SK-N-SH (cell line): ENCODE measurements at regions not wholly inside any gene's neighbourhood (a gene's known extent, or its start where the extent isn't known, plus 50 kb on each side); places are given as distances from the start of the nearest gene placed in this dataset.

Experiments used
- CTCF ChIA-PET: fragments of 300-600, 350-600 bp; formaldehyde crosslinking; extraction: SDS; loops from one replicate; lab custom pipeline; 2021; lab: Yijun Ruan, JAX
- POLR2A ChIA-PET: fragments of 350-600 bp; sonication (Branson Sonifier 250); formaldehyde crosslinking; extraction: SDS; loops from one replicate; lab custom pipeline; 2020; ENCODE audit warnings: antibody characterized with exemption, inconsistent platforms; lab: Yijun Ruan, JAX
- DNase-seq: peaks from one replicate; pipeline ENCODE4 v3.0.0; 2012
- H2AFZ ChIP-seq: fragments of 200-600 bp; sonication (generic); 2 replicates; pipeline ENCODE4 v1.8.1; 2016; ENCODE audit warnings: antibody characterized with exemption, mild to moderate bottlenecking, low read depth
- H3F3A ChIP-seq: fragments of 200-600 bp; sonication (generic); replicated peaks from 2 replicates; pipeline ENCODE3; 2016; ENCODE audit warnings: antibody characterized with exemption, mild to moderate bottlenecking; ENCODE audit not compliant: insufficient read depth
- H3K27ac ChIP-seq, 2 experiments: fragments of 200-500 bp in 1 of 2; fragments of 200-600 bp in 1 of 2; sonication (Bioruptor generic) in 1 of 2; sonication (generic), shearing (Covaris generic) in 1 of 2; 2 replicates each; pipeline versions ENCODE4 v1.5.1 to v1.6.1; 2014 to 2016; ENCODE audit warnings: low read depth in 2 of 2, inconsistent platforms in 1 of 2, low read length in 1 of 2, mild to moderate bottlenecking in 1 of 2, mixed read lengths in 1 of 2
- H3K27me3 ChIP-seq: fragments of 200-600 bp; sonication (generic), shearing (Covaris generic); 2 replicates; pipeline ENCODE4 v1.6.1; 2016; ENCODE audit warnings: mixed run types; ENCODE audit not compliant: insufficient read depth
- H3K36me3 ChIP-seq, 2 experiments: fragments of 200-500 bp in 1 of 2; fragments of 200-600 bp in 1 of 2; sonication (Bioruptor generic) in 1 of 2; sonication (generic) in 1 of 2; replicated peaks in 1 of 2; 2 replicates each; pipeline versions ENCODE3 to v1.5.1; 2014 to 2016; ENCODE audit warnings: low read length in 1 of 2, mild to moderate bottlenecking in 1 of 2; ENCODE audit not compliant: insufficient read depth in 2 of 2, control insufficient read depth in 1 of 2
- H3K4me1 ChIP-seq, 2 experiments: fragments of 200-500 bp in 1 of 2; fragments of 200-600 bp in 1 of 2; sonication (Bioruptor generic) in 1 of 2; sonication (generic), shearing (Covaris generic) in 1 of 2; 2 replicates each; pipeline versions ENCODE4 v1.5.1 to v1.6.1; 2014 to 2016; ENCODE audit warnings: low read depth in 1 of 2, low read length in 1 of 2, mixed run types in 1 of 2; ENCODE audit not compliant: insufficient read depth in 2 of 2, control insufficient read depth in 1 of 2
- H3K4me2 ChIP-seq: fragments of 200-600 bp; sonication (generic), shearing (Covaris generic); 2 replicates; pipeline ENCODE4 v1.6.1; 2017; ENCODE audit warnings: mixed run types
- H3K4me3 ChIP-seq, 2 experiments: fragments of 200-500 bp in 1 of 2; fragments of 200-600 bp in 1 of 2; sonication (Bioruptor generic) in 1 of 2; sonication (generic), shearing (Covaris generic) in 1 of 2; 2 replicates each; pipeline versions ENCODE4 v1.5.1 to v1.8.1; 2014 to 2016; ENCODE audit warnings: low read depth in 2 of 2, inconsistent platforms in 1 of 2, low read length in 1 of 2, mild to moderate bottlenecking in 1 of 2, mixed read lengths in 1 of 2, moderate library complexity in 1 of 2
- H3K79me2 ChIP-seq: fragments of 200-600 bp; sonication (generic); 2 replicates; pipeline ENCODE4 v1.8.1; 2017; ENCODE audit warnings: mild to moderate bottlenecking; ENCODE audit not compliant: insufficient read depth
- H3K9ac ChIP-seq: fragments of 200-600 bp; sonication (generic); 2 replicates; pipeline ENCODE4 v1.6.1; 2017; ENCODE audit warnings: mixed run types
- H3K9me2 ChIP-seq: fragments of 200-600 bp; sonication (generic); 2 replicates; pipeline ENCODE4 v1.6.1; 2017; ENCODE audit warnings: mixed run types
- H3K9me3 ChIP-seq: fragments of 200-600 bp; sonication (generic); 2 replicates; pipeline ENCODE4 v1.6.1; 2017; ENCODE audit warnings: mixed run types, mild to moderate bottlenecking, moderate library complexity
- H4K20me1 ChIP-seq: fragments of 200-600 bp; sonication (generic); 2 replicates; pipeline ENCODE4 v1.6.1; 2017; ENCODE audit warnings: mild to moderate bottlenecking, mixed run types; ENCODE audit not compliant: insufficient read depth
- CHD2 ChIP-seq: fragments of 150-350 bp; IDR thresholded peaks from 2 replicates; pipeline ENCODE4 v1.6.1; 2018; ENCODE audit warnings: low read length; ENCODE audit not compliant: partially characterized antibody
- ELF1 ChIP-seq: IDR thresholded peaks from 2 replicates; pipeline ENCODE4 v1.4.0; 2012
- EP300 ChIP-seq, 2 experiments: IDR thresholded peaks; 2 replicates each; pipeline versions ENCODE4 v1.4.0 to v1.6.1; 2012; ENCODE audit warnings: borderline replicate concordance in 1 of 2, low read depth in 1 of 2, low read length in 1 of 2
- EZH2phosphoT487 ChIP-seq: fragments of 200-600 bp; sonication (generic); IDR thresholded peaks from 2 replicates; pipeline ENCODE4 v1.6.1; 2017; ENCODE audit warnings: low read depth, mixed run types, mild to moderate bottlenecking, antibody characterized with exemption, moderate library complexity, borderline replicate concordance
- FOSL2 ChIP-seq: IDR thresholded peaks from 2 replicates; pipeline ENCODE4 v1.4.0; 2012; ENCODE audit warnings: low read depth, mild to moderate bottlenecking, moderate library complexity, borderline replicate concordance
- FOXJ3 ChIP-seq: sonication (generic); formaldehyde crosslinking; IDR thresholded peaks from 2 replicates; pipeline ENCODE4 v1.5.1; 2020; ENCODE audit warnings: mild to moderate bottlenecking, missing genetic modification reagents
- MXI1 ChIP-seq: IDR thresholded peaks from 2 replicates; pipeline ENCODE4 v1.6.1; 2012; ENCODE audit warnings: mild to moderate bottlenecking, low read depth, low read length, improper control_type of control experiment
- RXRA ChIP-seq: IDR thresholded peaks from 2 replicates; pipeline ENCODE4 v1.4.0; 2012; ENCODE audit warnings: low read depth, mild to moderate bottlenecking, borderline replicate concordance
- TAF1 ChIP-seq: IDR thresholded peaks from 2 replicates; pipeline ENCODE4 v1.6.1; 2012; ENCODE audit warnings: low read depth, mild to moderate bottlenecking, low read length, moderate library complexity, borderline replicate concordance
- TCF12 ChIP-seq: IDR thresholded peaks from 2 replicates; pipeline ENCODE4 v1.4.0; 2012
- TEAD4 ChIP-seq: IDR thresholded peaks from 2 replicates; pipeline ENCODE4 v1.4.0; 2012; ENCODE audit warnings: mild to moderate bottlenecking, borderline replicate concordance; ENCODE audit not compliant: insufficient read depth
- WGBS: methylation state at CpG from one replicate; pipeline ENCODE4 v1.1.6; 2017; ENCODE audit warnings: low lambda C conversion rate; 5-methylcytosine and 5-hydroxymethylcytosine counted together
- TF ChIP-seq, protein P1 (sequence below): fragments of 150-350 bp; IDR thresholded peaks from 2 replicates; pipeline ENCODE4 v1.6.1; 2017; ENCODE audit warnings: antibody characterized with exemption, low read length, low read depth, borderline replicate concordance
- TF ChIP-seq, protein P2 (sequence below): IDR thresholded peaks from 2 replicates; pipeline ENCODE4; 2012
- TF ChIP-seq, protein P3 (sequence below): IDR thresholded peaks from 2 replicates; pipeline ENCODE4 v1.4.0; 2012; ENCODE audit warnings: low read depth, borderline replicate concordance
- TF ChIP-seq, protein P4 (sequence below): IDR thresholded peaks from 2 replicates; pipeline ENCODE4 v1.6.1; 2012; ENCODE audit warnings: mild to moderate bottlenecking, low read depth, low read length, moderate library complexity

DNA sequence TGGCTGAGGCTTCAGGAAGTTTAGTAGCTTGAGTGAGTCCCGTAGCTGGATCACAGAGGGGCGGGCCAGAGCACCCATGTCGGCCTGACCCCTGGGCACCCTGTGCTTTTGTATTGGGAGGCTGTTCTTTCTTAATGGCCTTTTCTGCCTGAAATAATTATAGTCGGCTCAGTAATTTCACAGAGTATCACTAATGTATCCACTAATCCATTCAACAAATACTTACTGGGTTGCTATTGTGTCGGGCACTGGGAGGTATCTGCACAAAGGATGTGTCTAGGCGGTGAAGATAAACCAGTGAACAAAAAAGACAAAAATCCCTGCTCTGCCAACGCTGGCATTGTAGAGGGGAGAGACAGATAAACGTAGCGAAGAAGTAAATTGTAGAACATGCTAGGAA is 318.6 kb downstream of the FOXL1 start:
- POLR2A ChIA-PET, result no interaction called here
- WGBS, result 45% methylated on average over 6 of the region's 9 CpGs
- H3K27me3 ChIP-seq, result peaks cover 38% of the 10 kb centered on the region

DNA sequence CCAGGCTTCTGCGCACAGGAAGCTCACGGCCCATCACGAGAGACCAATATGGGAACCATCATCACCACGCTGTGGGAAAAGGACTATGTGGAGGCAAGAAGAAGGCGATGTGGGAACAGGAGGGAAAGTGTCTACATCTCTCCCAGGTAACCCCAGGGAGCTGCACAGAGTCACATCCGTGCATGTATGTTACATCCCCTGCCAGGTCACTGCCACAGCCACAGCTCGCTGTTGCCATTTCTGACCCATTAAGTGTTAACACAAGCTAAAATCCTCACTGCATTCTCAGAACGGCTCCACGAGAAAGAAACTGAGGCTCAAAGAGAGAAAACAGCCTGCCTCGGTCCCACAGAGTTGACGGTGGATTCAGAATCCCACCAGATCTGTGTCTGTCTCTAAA is 319.1 kb downstream of the FOXL1 start:
- no peaks in the 10 kb centered on the region for H3K9me2 ChIP-seq
- H2AFZ ChIP-seq, result no peak overlapping the region
- no peaks in the 10 kb centered on the region for H4K20me1 ChIP-seq
- no peak overlapping the region for H3K4me3 ChIP-seq
- H3K9ac ChIP-seq, result no peak overlapping the region
- H3K27ac ChIP-seq, result no peak overlapping the region
- H3K36me3 ChIP-seq, result no peaks in the 10 kb centered on the region
- no peaks in the 10 kb centered on the region for H3F3A ChIP-seq
- no peaks in the 10 kb centered on the region for H3K79me2 ChIP-seq
- CTCF ChIA-PET, result no interaction called here
- H3K4me1 ChIP-seq, result peaks cover 0 to 10% of the 10 kb centered on the region in 2 experiments; a peak in 1 of 4 replicates
- H3K4me2 ChIP-seq, result no peak overlapping the region
- TF ChIP-seq TCF12 (no peak), EZH2phosphoT487 (no peak), TAF1 (no peak), EP300 (IDR thresholded peaks at IDR 0.05; ENCODE audit: borderline replicate concordance in 1 of 2, low read depth in 1 of 2, low read length in 1 of 2) (no peak), FOSL2 (no peak), CHD2 (no peak), MXI1 (no peak), FOXJ3 (CRISPR knock-in tag) (no peak)
- TF ChIP-seq, protein P1, sequence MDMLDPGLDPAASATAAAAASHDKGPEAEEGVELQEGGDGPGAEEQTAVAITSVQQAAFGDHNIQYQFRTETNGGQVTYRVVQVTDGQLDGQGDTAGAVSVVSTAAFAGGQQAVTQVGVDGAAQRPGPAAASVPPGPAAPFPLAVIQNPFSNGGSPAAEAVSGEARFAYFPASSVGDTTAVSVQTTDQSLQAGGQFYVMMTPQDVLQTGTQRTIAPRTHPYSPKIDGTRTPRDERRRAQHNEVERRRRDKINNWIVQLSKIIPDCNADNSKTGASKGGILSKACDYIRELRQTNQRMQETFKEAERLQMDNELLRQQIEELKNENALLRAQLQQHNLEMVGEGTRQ, result no peak
- TF ChIP-seq, protein P2, sequence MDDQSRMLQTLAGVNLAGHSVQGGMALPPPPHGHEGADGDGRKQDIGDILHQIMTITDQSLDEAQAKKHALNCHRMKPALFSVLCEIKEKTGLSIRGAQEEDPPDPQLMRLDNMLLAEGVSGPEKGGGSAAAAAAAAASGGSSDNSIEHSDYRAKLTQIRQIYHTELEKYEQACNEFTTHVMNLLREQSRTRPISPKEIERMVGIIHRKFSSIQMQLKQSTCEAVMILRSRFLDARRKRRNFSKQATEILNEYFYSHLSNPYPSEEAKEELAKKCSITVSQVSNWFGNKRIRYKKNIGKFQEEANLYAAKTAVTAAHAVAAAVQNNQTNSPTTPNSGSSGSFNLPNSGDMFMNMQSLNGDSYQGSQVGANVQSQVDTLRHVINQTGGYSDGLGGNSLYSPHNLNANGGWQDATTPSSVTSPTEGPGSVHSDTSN, result no peak
- TF ChIP-seq, protein P3, sequence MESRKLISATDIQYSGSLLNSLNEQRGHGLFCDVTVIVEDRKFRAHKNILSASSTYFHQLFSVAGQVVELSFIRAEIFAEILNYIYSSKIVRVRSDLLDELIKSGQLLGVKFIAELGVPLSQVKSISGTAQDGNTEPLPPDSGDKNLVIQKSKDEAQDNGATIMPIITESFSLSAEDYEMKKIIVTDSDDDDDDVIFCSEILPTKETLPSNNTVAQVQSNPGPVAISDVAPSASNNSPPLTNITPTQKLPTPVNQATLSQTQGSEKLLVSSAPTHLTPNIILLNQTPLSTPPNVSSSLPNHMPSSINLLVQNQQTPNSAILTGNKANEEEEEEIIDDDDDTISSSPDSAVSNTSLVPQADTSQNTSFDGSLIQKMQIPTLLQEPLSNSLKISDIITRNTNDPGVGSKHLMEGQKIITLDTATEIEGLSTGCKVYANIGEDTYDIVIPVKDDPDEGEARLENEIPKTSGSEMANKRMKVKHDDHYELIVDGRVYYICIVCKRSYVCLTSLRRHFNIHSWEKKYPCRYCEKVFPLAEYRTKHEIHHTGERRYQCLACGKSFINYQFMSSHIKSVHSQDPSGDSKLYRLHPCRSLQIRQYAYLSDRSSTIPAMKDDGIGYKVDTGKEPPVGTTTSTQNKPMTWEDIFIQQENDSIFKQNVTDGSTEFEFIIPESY, result no peak
- DNase-seq, result no peak
- POLR2A ChIA-PET, result no interaction called here
- WGBS, result 39% methylated on average over 11 of the region's 11 CpGs
- no peaks in the 10 kb centered on the region for H3K9me3 ChIP-seq
- peaks cover 33% of the 10 kb centered on the region; the same call in 1 of the 2 replicates for H3K27me3 ChIP-seq

More for the DNA sequence above, 318.6 kb downstream of the FOXL1 start:
- no peak for DNase-seq
- H2AFZ ChIP-seq, result no peak overlapping the region
- no peak overlapping the region for H3K4me2 ChIP-seq
- no peak for TF ChIP-seq TEAD4
- TF ChIP-seq FOXJ3 (CRISPR knock-in tag), result no peak
- TF ChIP-seq TAF1, result no peak
- TF ChIP-seq ELF1, result no peak
- TF ChIP-seq, protein P4, sequence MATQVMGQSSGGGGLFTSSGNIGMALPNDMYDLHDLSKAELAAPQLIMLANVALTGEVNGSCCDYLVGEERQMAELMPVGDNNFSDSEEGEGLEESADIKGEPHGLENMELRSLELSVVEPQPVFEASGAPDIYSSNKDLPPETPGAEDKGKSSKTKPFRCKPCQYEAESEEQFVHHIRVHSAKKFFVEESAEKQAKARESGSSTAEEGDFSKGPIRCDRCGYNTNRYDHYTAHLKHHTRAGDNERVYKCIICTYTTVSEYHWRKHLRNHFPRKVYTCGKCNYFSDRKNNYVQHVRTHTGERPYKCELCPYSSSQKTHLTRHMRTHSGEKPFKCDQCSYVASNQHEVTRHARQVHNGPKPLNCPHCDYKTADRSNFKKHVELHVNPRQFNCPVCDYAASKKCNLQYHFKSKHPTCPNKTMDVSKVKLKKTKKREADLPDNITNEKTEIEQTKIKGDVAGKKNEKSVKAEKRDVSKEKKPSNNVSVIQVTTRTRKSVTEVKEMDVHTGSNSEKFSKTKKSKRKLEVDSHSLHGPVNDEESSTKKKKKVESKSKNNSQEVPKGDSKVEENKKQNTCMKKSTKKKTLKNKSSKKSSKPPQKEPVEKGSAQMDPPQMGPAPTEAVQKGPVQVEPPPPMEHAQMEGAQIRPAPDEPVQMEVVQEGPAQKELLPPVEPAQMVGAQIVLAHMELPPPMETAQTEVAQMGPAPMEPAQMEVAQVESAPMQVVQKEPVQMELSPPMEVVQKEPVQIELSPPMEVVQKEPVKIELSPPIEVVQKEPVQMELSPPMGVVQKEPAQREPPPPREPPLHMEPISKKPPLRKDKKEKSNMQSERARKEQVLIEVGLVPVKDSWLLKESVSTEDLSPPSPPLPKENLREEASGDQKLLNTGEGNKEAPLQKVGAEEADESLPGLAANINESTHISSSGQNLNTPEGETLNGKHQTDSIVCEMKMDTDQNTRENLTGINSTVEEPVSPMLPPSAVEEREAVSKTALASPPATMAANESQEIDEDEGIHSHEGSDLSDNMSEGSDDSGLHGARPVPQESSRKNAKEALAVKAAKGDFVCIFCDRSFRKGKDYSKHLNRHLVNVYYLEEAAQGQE, result no peak
- TF ChIP-seq, protein P2, result no peak
- no peak for TF ChIP-seq RXRA
- no peak overlapping the region for H3K4me3 ChIP-seq
- peaks cover 0 to 10% of the 10 kb centered on the region in 2 experiments; a peak in 1 of 4 replicates for H3K4me1 ChIP-seq
- H3K9me3 ChIP-seq, result no peaks in the 10 kb centered on the region
- H3K27ac ChIP-seq, result no peak overlapping the region
- H3F3A ChIP-seq, result no peaks in the 10 kb centered on the region
- no peaks in the 10 kb centered on the region for H3K9me2 ChIP-seq
- H3K79me2 ChIP-seq, result no peaks in the 10 kb centered on the region
- H3K36me3 ChIP-seq, result no peaks in the 10 kb centered on the region
- no peaks in the 10 kb centered on the region for H4K20me1 ChIP-seq
- H3K9ac ChIP-seq, result no peak overlapping the region
- CTCF ChIA-PET, result no interaction called here
